ENCODE measurements at regions not wholly inside any gene's neighbourhood (a gene's known extent, or its start where the extent isn't known, plus 50 kb on each side); places are given as distances from the start of the nearest gene placed in this dataset.

- H2AFZ ChIP-seq (ENCODE audit: control insufficient read depth, low read length), result no peak overlapping the region
- FAIRE-seq (no peak), DNase-seq (ENCODE audit: low read depth, low spot score) (no peak)
- H3K9me1 ChIP-seq (ENCODE audit: control insufficient read depth, extremely low read depth, insufficient read depth, low read length), result no peaks in the 10 kb centered on the region
- H3K4me1 ChIP-seq (ENCODE audit: control insufficient read depth, extremely low read depth, insufficient read depth, low read length), result peaks cover 13% of the 10 kb centered on the region
- H3K27ac ChIP-seq (ENCODE audit: control insufficient read depth, insufficient read depth, low read length), result no peak overlapping the region
- no peaks in the 10 kb centered on the region for H3K9me3 ChIP-seq (ENCODE audit: control insufficient read depth, low read depth, low read length)
- no peaks in the 10 kb centered on the region for H3K36me3 ChIP-seq (ENCODE audit: control insufficient read depth in 2 of 2, extremely low read depth in 1 of 2, insufficient read depth in 2 of 2, low read length in 2 of 2)
- H3K4me3 ChIP-seq (ENCODE audit: control insufficient read depth in 2 of 3, extremely low read depth in 1 of 3, insufficient read depth in 2 of 3, low read depth in 1 of 3, low read length in 3 of 3), result no peak overlapping the region
- no peak for TF ChIP-seq CTCF (optimal IDR thresholded peaks at IDR 0.05 in 1 of 3, IDR thresholded peaks at IDR 0.05 in 1 of 3, conservative IDR thresholded peaks at IDR 0.05 in 1 of 3; ENCODE audit: extremely low read depth in 1 of 3, insufficient read depth in 2 of 3, low read length in 3 of 3)
- no peak for TF ChIP-seq EZH2 (IDR thresholded peaks at IDR 0.05; ENCODE audit: low read length)
- no peak overlapping the region for H3K4me2 ChIP-seq (ENCODE audit: control insufficient read depth, extremely low read depth, insufficient read depth, low read depth, low read length)
- dilution Hi-C loops (cut with MboI; ENCODE audit: extremely low pct_ligation_motif_present, low sequenced_read_pairs), result no loop called here
- H3K27me3 ChIP-seq (ENCODE audit: control insufficient read depth, extremely low read depth, insufficient read depth, low read length), result no peaks in the 10 kb centered on the region
- no peaks in the 10 kb centered on the region for H4K20me1 ChIP-seq (ENCODE audit: control insufficient read depth, extremely low read depth, insufficient read depth, low read length)
- H3K9ac ChIP-seq (ENCODE audit: control insufficient read depth, extremely low read depth, insufficient read depth, low read length), result no peak overlapping the region
- H3K79me2 ChIP-seq (ENCODE audit: control insufficient read depth, insufficient read depth, low read length), result no peaks in the 10 kb centered on the region
Observed at GRCh38 chr1:234549447-234550021, 60.4 kb downstream of the IRF2BP2 start.

- Histone ChIP-seq H4K20me1 (ENCODE audit: control insufficient read depth, extremely low read depth, insufficient read depth, low read length) (no peaks in the 10 kb centered on the region), H3K36me3 (ENCODE audit: control insufficient read depth in 2 of 2, extremely low read depth in 1 of 2, insufficient read depth in 2 of 2, low read length in 2 of 2) (no peaks in the 10 kb centered on the region), H3K4me3 (ENCODE audit: control insufficient read depth in 2 of 3, extremely low read depth in 1 of 3, insufficient read depth in 2 of 3, low read depth in 1 of 3, low read length in 3 of 3) (no peak overlapping the region), H3K4me1 (ENCODE audit: control insufficient read depth, extremely low read depth, insufficient read depth, low read length) (peaks cover 20% of the 10 kb centered on the region), H3K9me3 (ENCODE audit: control insufficient read depth, low read depth, low read length) (no peaks in the 10 kb centered on the region), H3K27ac (ENCODE audit: control insufficient read depth, insufficient read depth, low read length) (no peak overlapping the region), H3K79me2 (ENCODE audit: control insufficient read depth, insufficient read depth, low read length) (no peaks in the 10 kb centered on the region), H2AFZ (ENCODE audit: control insufficient read depth, low read length) (no peak overlapping the region), H3K9me1 (ENCODE audit: control insufficient read depth, extremely low read depth, insufficient read depth, low read length) (no peaks in the 10 kb centered on the region), H3K9ac (ENCODE audit: control insufficient read depth, extremely low read depth, insufficient read depth, low read length) (no peak overlapping the region), H3K4me2 (ENCODE audit: control insufficient read depth, extremely low read depth, insufficient read depth, low read depth, low read length) (no peak overlapping the region), H3K27me3 (ENCODE audit: control insufficient read depth, extremely low read depth, insufficient read depth, low read length) (no peaks in the 10 kb centered on the region)
- DNase-seq (ENCODE audit: low read depth, low spot score) (no peak), FAIRE-seq (no peak)
- TF ChIP-seq CTCF (optimal IDR thresholded peaks at IDR 0.05 in 1 of 3, IDR thresholded peaks at IDR 0.05 in 1 of 3, conservative IDR thresholded peaks at IDR 0.05 in 1 of 3; ENCODE audit: extremely low read depth in 1 of 3, insufficient read depth in 2 of 3, low read length in 3 of 3), result no peak
- TF ChIP-seq EZH2 (IDR thresholded peaks at IDR 0.05; ENCODE audit: low read length), result no peak
- dilution Hi-C loops (cut with MboI; ENCODE audit: extremely low pct_ligation_motif_present, low sequenced_read_pairs), result no loop called here
Observed at GRCh38 chr1:234546890-234547788, 62.8 kb downstream of the IRF2BP2 start.

Data from keratinocyte (primary cell).